H9 (cell line): ENCODE measurements at regions not wholly inside any gene's neighbourhood (a gene's known extent, or its start where the extent isn't known, plus 50 kb on each side); places are given as distances from the start of the nearest gene placed in this dataset.

Experiments used
- DNase-seq: peaks from one replicate; pipeline ENCODE4 v3.0.0-alpha.2; 2017
- H2AFZ ChIP-seq: one replicate; pipeline ENCODE4 v1.6.1; 2013; ENCODE audit warnings: mild to moderate bottlenecking, low read length, control low read depth, moderate library complexity
- H2AK5ac ChIP-seq: 2 replicates; pipeline ENCODE4 v1.6.1; 2013; ENCODE audit warnings: low read length, control low read depth, mixed read lengths; ENCODE audit not compliant: insufficient read length
- H2BK120ac ChIP-seq: one replicate; pipeline ENCODE4 v1.6.1; 2013; ENCODE audit warnings: low read depth, mild to moderate bottlenecking, low read length, control low read depth, inconsistent platforms; ENCODE audit not compliant: poor library complexity, severe bottlenecking
- H2BK12ac ChIP-seq: 2 replicates; pipeline ENCODE4 v1.6.1; 2013; ENCODE audit warnings: low read length, control low read depth, mixed read lengths, low read depth; ENCODE audit not compliant: insufficient read length
- H2BK15ac ChIP-seq: 2 replicates; pipeline ENCODE4 v1.6.1; 2013; ENCODE audit warnings: low read depth, low read length, control low read depth
- H2BK20ac ChIP-seq: one replicate; pipeline ENCODE4 v1.6.1; 2013; ENCODE audit warnings: low read depth, mild to moderate bottlenecking, low read length, control low read depth, inconsistent platforms; ENCODE audit not compliant: poor library complexity, severe bottlenecking
- H2BK5ac ChIP-seq: 2 replicates; pipeline ENCODE4 v1.6.1; 2013; ENCODE audit warnings: low read length, control low read depth, mixed read lengths; ENCODE audit not compliant: insufficient read length
- H3K14ac ChIP-seq: 2 replicates; pipeline ENCODE4 v1.6.1; 2013; ENCODE audit warnings: low read length, control low read depth; ENCODE audit not compliant: insufficient read depth
- H3K18ac ChIP-seq: 2 replicates; pipeline ENCODE4 v1.6.1; 2013; ENCODE audit warnings: low read depth, mild to moderate bottlenecking, mixed read lengths, low read length, control low read depth; ENCODE audit not compliant: insufficient read length
- H3K23ac ChIP-seq: 2 replicates; pipeline ENCODE4 v1.6.1; 2013; ENCODE audit warnings: low read length, control low read depth, mixed read lengths, low read depth; ENCODE audit not compliant: insufficient read length
- H3K23me2 ChIP-seq: 2 replicates; pipeline ENCODE4 v1.6.1; 2013; ENCODE audit warnings: low read depth, mild to moderate bottlenecking, mixed read lengths, low read length, control low read depth; ENCODE audit not compliant: insufficient read length, poor library complexity, severe bottlenecking
- H3K27ac ChIP-seq: 2 replicates; pipeline ENCODE4 v1.5.1; 2013; ENCODE audit warnings: low read length, control low read depth, mixed read lengths, low read depth; ENCODE audit not compliant: insufficient read length
- H3K27me3 ChIP-seq: 2 replicates; pipeline ENCODE4 v1.6.1; 2013; ENCODE audit warnings: low read length, control low read depth, inconsistent platforms; ENCODE audit not compliant: insufficient read depth
- H3K4ac ChIP-seq: 2 replicates; pipeline ENCODE4 v1.6.1; 2013; ENCODE audit warnings: low read depth, mild to moderate bottlenecking, control low read depth, inconsistent platforms, low read length, moderate library complexity
- H3K4me1 ChIP-seq: 2 replicates; pipeline ENCODE4 v1.6.1; 2013; ENCODE audit warnings: low read length, control low read depth, inconsistent platforms; ENCODE audit not compliant: insufficient read depth
- H3K4me2 ChIP-seq: 2 replicates; pipeline ENCODE4 v1.6.1; 2013; ENCODE audit warnings: low read length, control low read depth, mixed read lengths; ENCODE audit not compliant: insufficient read length, insufficient read depth
- H3K56ac ChIP-seq: 2 replicates; pipeline ENCODE4 v1.6.1; 2013; ENCODE audit warnings: low read depth, mild to moderate bottlenecking, mixed read lengths, low read length, control low read depth; ENCODE audit not compliant: insufficient read length
- H3K79me1 ChIP-seq: 2 replicates; pipeline ENCODE4 v1.6.1; 2013; ENCODE audit warnings: low read depth, mild to moderate bottlenecking, moderate library complexity, low read length, control low read depth, inconsistent platforms; ENCODE audit not compliant: insufficient read depth, poor library complexity, severe bottlenecking
- H3K79me2 ChIP-seq: 2 replicates; pipeline ENCODE4 v1.6.1; 2013; ENCODE audit warnings: low read length, control low read depth, inconsistent platforms; ENCODE audit not compliant: insufficient read depth
- H3K9ac ChIP-seq: 2 replicates; pipeline ENCODE4 v1.6.1; 2013; ENCODE audit warnings: low read length, control low read depth, mixed read lengths; ENCODE audit not compliant: insufficient read length; ENCODE audit errors: extremely low read depth
- H3K9me3 ChIP-seq: one replicate; pipeline ENCODE4 v1.6.1; 2013; ENCODE audit warnings: low read depth, low read length, inconsistent platforms; ENCODE audit not compliant: control insufficient read depth
- H3T11ph ChIP-seq: one replicate; pipeline ENCODE4 v1.6.1; 2013; ENCODE audit warnings: mild to moderate bottlenecking, low read length, control low read depth, inconsistent platforms
- H4K20me1 ChIP-seq: one replicate; pipeline ENCODE4 v1.6.1; 2013; ENCODE audit not compliant: control insufficient read depth, insufficient read length, insufficient read depth
- H4K5ac ChIP-seq: 2 replicates; pipeline ENCODE4 v1.6.1; 2013; ENCODE audit warnings: low read depth, mild to moderate bottlenecking, mixed read lengths, low read length, control low read depth; ENCODE audit not compliant: insufficient read length
- H4K8ac ChIP-seq: replicated peaks from 2 replicates; pipeline ENCODE4 v1.6.1; 2013; ENCODE audit warnings: low read length, control low read depth, mixed read lengths, low read depth; ENCODE audit not compliant: insufficient read length
- H4K91ac ChIP-seq: 2 replicates; pipeline ENCODE4 v1.6.1; 2013; ENCODE audit warnings: low read depth, mild to moderate bottlenecking, moderate library complexity, mixed read lengths, low read length, control low read depth; ENCODE audit not compliant: insufficient read length
- H3K27ac Mint-ChIP-seq, 3 experiments: 2 replicates in 2 of 3; 3 replicates in 1 of 3; pipeline ENCODE4 v1.8.0; 2020 to 2021; ENCODE audit warnings: mixed read lengths in 3 of 3, mild to moderate bottlenecking in 1 of 3, moderate library complexity in 1 of 3
- H3K27me3 Mint-ChIP-seq: 2 replicates; pipeline ENCODE4 v1.8.0; 2021; ENCODE audit warnings: low read depth, mild to moderate bottlenecking, moderate library complexity, mixed read lengths
- H3K36me3 Mint-ChIP-seq, 3 experiments: 2 replicates in 2 of 3; 3 replicates in 1 of 3; pipeline ENCODE4 v1.8.0; 2020 to 2021; ENCODE audit warnings: low read depth in 3 of 3, mixed read lengths in 3 of 3; ENCODE audit not compliant: insufficient read depth in 1 of 3
- H3K4me1 Mint-ChIP-seq, 2 experiments: 2 replicates each; pipeline ENCODE4 v1.8.0; 2020; ENCODE audit warnings: mixed read lengths in 2 of 2
- H3K4me3 Mint-ChIP-seq, 2 experiments: 2 replicates in 1 of 2; 3 replicates in 1 of 2; pipeline ENCODE4 v1.8.0; 2020 to 2021; ENCODE audit warnings: mild to moderate bottlenecking in 2 of 2, mixed read lengths in 2 of 2, moderate library complexity in 1 of 2
- H3K9me3 Mint-ChIP-seq, 2 experiments: 2 replicates in 1 of 2; 3 replicates in 1 of 2; pipeline ENCODE4 v1.8.0; 2020; ENCODE audit warnings: mild to moderate bottlenecking in 2 of 2, mixed read lengths in 2 of 2, moderate library complexity in 1 of 2
- CTCF ChIP-seq: fragments of 200-600 bp; sonication (generic); conservative IDR thresholded peaks from 3 replicates; pipeline ENCODE4 v1.8.0; 2021; ENCODE audit warnings: antibody characterized with exemption, mild to moderate bottlenecking
- WGBS: extraction: QIAGEN DNeasy Blood & Tissue Kit; methylation state at CpG from one replicate; pipeline ENCODE4 v1.1.7; 2013; ENCODE audit warnings: missing lambda C conversion rate, low lambda C conversion rate, mixed read lengths; ENCODE audit not compliant: insufficient read length; ENCODE audit errors: extremely low coverage; 5-methylcytosine and 5-hydroxymethylcytosine counted together

GRCh38 chr4:180285796-180286195 lies 1957.4 kb upstream of the TENM3 start:
- Histone ChIP-seq H2AK5ac (no peak overlapping the region), H2AFZ (no peak overlapping the region), H3K27me3 (no peaks in the 10 kb centered on the region), H4K20me1 (no peaks in the 10 kb centered on the region), H3T11ph (no peak overlapping the region), H3K4me1 (no peaks in the 10 kb centered on the region), H3K79me1 (no peaks in the 10 kb centered on the region), H3K79me2 (no peaks in the 10 kb centered on the region), H3K9ac (no peak overlapping the region), H2BK15ac (no peak overlapping the region), H3K4ac (no peak overlapping the region), H3K9me3 (no peaks in the 10 kb centered on the region), H3K14ac (no peak overlapping the region), H3K56ac (no peak overlapping the region), H2BK12ac (no peak overlapping the region), H2BK5ac (no peak overlapping the region), H4K8ac (no peak overlapping the region), H3K27ac (no peak overlapping the region), H3K23me2 (no peaks in the 10 kb centered on the region), H4K5ac (no peak overlapping the region), H3K18ac (no peak overlapping the region), H3K4me2 (no peak overlapping the region), H2BK20ac (no peak overlapping the region), H4K91ac (no peak overlapping the region), H3K23ac (no peak overlapping the region), H2BK120ac (no peak overlapping the region)
- no peak for DNase-seq
- TF ChIP-seq CTCF, result no peak
- Mint-ChIP-seq H3K27ac (no peak overlapping the region), H3K4me3 (no peak overlapping the region), H3K4me1 (peaks cover 0 to 2% of the 10 kb centered on the region in 2 experiments; a peak in 1 of 4 replicates), H3K9me3 (no peaks in the 10 kb centered on the region), H3K36me3 (no peaks in the 10 kb centered on the region), H3K27me3 (no peaks in the 10 kb centered on the region)
- WGBS, result no CpG with 5 or more reads among the region's 1 CpG
